Thymus (tissue), 11 donors: ENCODE measurements at regions not wholly inside any gene's neighbourhood (a gene's known extent, or its start where the extent isn't known, plus 50 kb on each side); places are given as distances from the start of the nearest gene placed in this dataset.
"Not testable (repeated sequence)": the region's sequence is repeated elsewhere in the genome, so short reads cannot be mapped to it uniquely, and the experiment has no call there.

ENCODE experiments used
- DNase-seq, 9 donors: peaks; one replicate each; pipeline ENCODE4 v3.0.0-alpha.2; 2013; ENCODE audit warnings: low spot score in 9 of 9, low read depth in 6 of 9, missing footprints in 1 of 9
- H3K27ac ChIP-seq, 2 donors: one replicate each; pipeline ENCODE4 v1.5.1; 2013; ENCODE audit warnings: control low read depth in 1 of 2, low read depth in 1 of 2, low read length in 1 of 2, mild to moderate bottlenecking in 1 of 2, moderate library complexity in 1 of 2
- H3K27me3 ChIP-seq, 2 donors: one replicate each; pipeline ENCODE4 v1.5.1; 2013; ENCODE audit warnings: low read length in 1 of 2; ENCODE audit not compliant: control insufficient read depth in 2 of 2, insufficient read depth in 1 of 2
- H3K36me3 ChIP-seq, 2 donors: one replicate each; pipeline ENCODE4 v1.5.1; 2013; ENCODE audit warnings: low read length in 1 of 2, mild to moderate bottlenecking in 1 of 2, moderate library complexity in 1 of 2; ENCODE audit not compliant: control insufficient read depth in 2 of 2, insufficient read depth in 2 of 2
- H3K4me1 ChIP-seq, 2 donors: one replicate each; pipeline ENCODE4 v1.5.1; 2013; ENCODE audit warnings: low read length in 2 of 2; ENCODE audit not compliant: control insufficient read depth in 2 of 2, insufficient read depth in 2 of 2
- H3K4me3 ChIP-seq, 2 donors: one replicate each; pipeline ENCODE4 v1.5.1; 2013; ENCODE audit warnings: low read length in 2 of 2, control low read depth in 1 of 2, mild to moderate bottlenecking in 1 of 2
- H3K9me3 ChIP-seq, 2 donors: one replicate each; pipeline ENCODE4 v1.5.1; 2013; ENCODE audit warnings: low read length in 1 of 2, mild to moderate bottlenecking in 1 of 2; ENCODE audit not compliant: control insufficient read depth in 2 of 2, insufficient read depth in 1 of 2
- WGBS: extraction: QIAGEN DNeasy Blood & Tissue Kit; methylation state at CpG from one replicate; pipeline ENCODE4 v1.1.7; 2013; 5-methylcytosine and 5-hydroxymethylcytosine counted together
- donor health status: healthy.

- no peak overlapping the region for H3K27ac ChIP-seq
- peaks cover 0 to 7% of the 10 kb centered on the region in 2 donors for H3K9me3 ChIP-seq
- no peak overlapping the region for H3K4me3 ChIP-seq
- no peaks in the 10 kb centered on the region for H3K27me3 ChIP-seq
- 78% methylated on average over 4 of the region's 4 CpGs for WGBS
- no peak for DNase-seq
- no peaks in the 10 kb centered on the region for H3K4me1 ChIP-seq
- H3K36me3 ChIP-seq: no peaks in the 10 kb centered on the region
These were observed 540.3 kb downstream of the GABRG2 start for GRCh38 chr5:162607879-162608278.

- not testable (repeated sequence) for H3K27me3 ChIP-seq, H3K4me1 ChIP-seq, DNase-seq, H3K36me3 ChIP-seq, H3K27ac ChIP-seq, H3K4me3 ChIP-seq
- 96% methylated on average over 26 of the region's 26 CpGs for WGBS
- H3K9me3 ChIP-seq: peaks cover 0 to 26% of the 10 kb centered on the region in 2 donors
These were observed 554.2 kb downstream of the GABRG2 start for GRCh38 chr5:162621726-162622263.

GRCh38 chr5:162624110-162624509, 556.5 kb downstream of the GABRG2 start:
- H3K36me3 ChIP-seq: no peaks in the 10 kb centered on the region
- DNase-seq: no peak
- peaks cover 0 to 26% of the 10 kb centered on the region in 2 donors for H3K9me3 ChIP-seq
- no peak overlapping the region for H3K27ac ChIP-seq
- H3K27me3 ChIP-seq: no peaks in the 10 kb centered on the region
- no peaks in the 10 kb centered on the region for H3K4me1 ChIP-seq
- WGBS: 96% methylated on average over 5 of the region's 5 CpGs
- H3K4me3 ChIP-seq: no peak overlapping the region

- DNase-seq: no peak
- Histone ChIP-seq H3K4me3 (no peak overlapping the region), H3K27me3 (no peaks in the 10 kb centered on the region), H3K36me3 (no peaks in the 10 kb centered on the region), H3K4me1 (no peaks in the 10 kb centered on the region), H3K9me3 (peaks cover 0 to 8% of the 10 kb centered on the region in 2 donors), H3K27ac (no peak overlapping the region)
- WGBS: 94% methylated on average over 7 of the region's 7 CpGs
These were observed 569.9 kb downstream of the GABRG2 start for GRCh38 chr5:162637481-162637880.

- DNase-seq: no peak
- H3K9me3 ChIP-seq: peaks cover 0 to 5% of the 10 kb centered on the region in 2 donors
- no peak overlapping the region for H3K4me3 ChIP-seq
- H3K36me3 ChIP-seq: no peaks in the 10 kb centered on the region
- 25% methylated on average over 1 of the region's 1 CpG for WGBS
- no peaks in the 10 kb centered on the region for H3K27me3 ChIP-seq
- no peak overlapping the region for H3K27ac ChIP-seq
- H3K4me1 ChIP-seq: no peaks in the 10 kb centered on the region
These were observed 571.3 kb downstream of the GABRG2 start for GRCh38 chr5:162638849-162639248.

GRCh38 chr5:162641142-162641813, 573.7 kb downstream of the GABRG2 start:
- no peaks in the 10 kb centered on the region for H3K9me3 ChIP-seq
- no peak for DNase-seq
- 43% methylated on average over 4 of the region's 4 CpGs for WGBS

GRCh38 chr5:162654661-162655405, 587.3 kb downstream of the GABRG2 start:
- no peak overlapping the region for H3K27ac ChIP-seq
- DNase-seq: no peak
- no peaks in the 10 kb centered on the region for H3K4me1 ChIP-seq
- H3K27me3 ChIP-seq: no peaks in the 10 kb centered on the region
- H3K4me3 ChIP-seq: no peak overlapping the region
- no peaks in the 10 kb centered on the region for H3K9me3 ChIP-seq
- no peaks in the 10 kb centered on the region for H3K36me3 ChIP-seq
- WGBS: 74% methylated on average over 1 of the region's 1 CpG

More at GRCh38 chr5:162641142-162641813, 573.7 kb downstream of the GABRG2 start:
- Histone ChIP-seq H3K36me3 (no peaks in the 10 kb centered on the region), H3K4me1 (no peaks in the 10 kb centered on the region), H3K27ac (no peak overlapping the region), H3K27me3 (no peaks in the 10 kb centered on the region), H3K4me3 (no peak overlapping the region)

GRCh38 chr5:162657076-162657475, 589.5 kb downstream of the GABRG2 start:
- Histone ChIP-seq H3K9me3 (no peaks in the 10 kb centered on the region), H3K4me1 (no peaks in the 10 kb centered on the region), H3K27me3 (no peaks in the 10 kb centered on the region), H3K27ac (no peak overlapping the region), H3K36me3 (no peaks in the 10 kb centered on the region), H3K4me3 (no peak overlapping the region)
- DNase-seq: no peak
- WGBS: 76% methylated on average over 3 of the region's 3 CpGs

- H3K4me1 ChIP-seq: no peaks in the 10 kb centered on the region
- WGBS: 90% methylated on average over 3 of the region's 3 CpGs
These were observed 597.3 kb downstream of the GABRG2 start for GRCh38 chr5:162664846-162665245.

More at GRCh38 chr5:162664846-162665245, 597.3 kb downstream of the GABRG2 start:
- no peak overlapping the region for H3K27ac ChIP-seq
- H3K4me3 ChIP-seq: no peak overlapping the region
- H3K36me3 ChIP-seq: no peaks in the 10 kb centered on the region
- H3K27me3 ChIP-seq: no peaks in the 10 kb centered on the region
- no peak for DNase-seq
- no peaks in the 10 kb centered on the region for H3K9me3 ChIP-seq
